HuH-7.5 (cell line): ENCODE measurements at regions not wholly inside any gene's neighbourhood (a gene's known extent, or its start where the extent isn't known, plus 50 kb on each side); places are given as distances from the start of the nearest gene placed in this dataset.

Experiments used
- DNase-seq: peaks from one replicate; pipeline ENCODE4 v3.0.0; 2011; ENCODE audit warnings: low spot score

- DNase-seq = no peak
Observed at GRCh38 chr12:74816398-74817175, 279.0 kb downstream of the ATXN7L3B start.

- DNase-seq = no peak
Observed at GRCh38 chr12:74817499-74817898, 279.9 kb downstream of the ATXN7L3B start.

GRCh38 chr12:74818412-74818811 lies 280.8 kb downstream of the ATXN7L3B start:
- DNase-seq = no peak

- no peak for DNase-seq
Observed at GRCh38 chr12:74820324-74820723, 282.7 kb downstream of the ATXN7L3B start.

- no peak for DNase-seq
Observed at GRCh38 chr12:74836567-74836966, 298.9 kb downstream of the ATXN7L3B start.

- DNase-seq = no peak
Observed at GRCh38 chr12:74846116-74846515, 308.5 kb downstream of the ATXN7L3B start.

- no peak for DNase-seq
Observed at GRCh38 chr12:74847169-74847568, 309.5 kb downstream of the ATXN7L3B start.

GRCh38 chr12:74848006-74848405 lies 310.4 kb downstream of the ATXN7L3B start:
- DNase-seq = no peak

GRCh38 chr12:74849801-74850200 lies 312.2 kb downstream of the ATXN7L3B start:
- no peak for DNase-seq

GRCh38 chr12:74871817-74872216 lies 334.2 kb downstream of the ATXN7L3B start:
- DNase-seq = no peak

GRCh38 chr12:74885775-74886174 lies 323.9 kb downstream of the KCNC2 start:
- DNase-seq = no peak

GRCh38 chr12:74889073-74889472 lies 320.6 kb downstream of the KCNC2 start:
- DNase-seq = no peak

- DNase-seq = no peak
Observed at GRCh38 chr12:74889563-74890236, 319.9 kb downstream of the KCNC2 start.

- peak; percentile 13 for DNase-seq
Observed at GRCh38 chr12:74890237-74890599, 319.4 kb downstream of the KCNC2 start.

- DNase-seq = no peak
Observed at GRCh38 chr12:74891083-74891668, 318.5 kb downstream of the KCNC2 start.

- no peak for DNase-seq
Observed at GRCh38 chr12:74892057-74892633, 317.5 kb downstream of the KCNC2 start.

- DNase-seq = no peak
Observed at GRCh38 chr12:74896186-74896585, 313.5 kb downstream of the KCNC2 start.

- no peak for DNase-seq
Observed at GRCh38 chr12:74897425-74898211, 312.0 kb downstream of the KCNC2 start.

- no peak for DNase-seq
Observed at GRCh38 chr12:74899031-74899829, 310.4 kb downstream of the KCNC2 start.

- no peak for DNase-seq
Observed at GRCh38 chr12:74900232-74900631, 309.4 kb downstream of the KCNC2 start.

GRCh38 chr12:74903522-74903921 lies 306.1 kb downstream of the KCNC2 start:
- DNase-seq = no peak
